NCI-H82 treated with DMSO at 0.1 percent for 48 hours (cell line): ENCODE measurements at regions not wholly inside any gene's neighbourhood (a gene's known extent, or its start where the extent isn't known, plus 50 kb on each side); places are given as distances from the start of the nearest gene placed in this dataset.

Source experiments
- DNase-seq: peaks from one replicate; lab custom pipeline; 2025; ENCODE audit not compliant: unreplicated experiment; lab: John Stamatoyannopoulos, UW

GRCh38 chr2:144333143-144333555 lies 186.8 kb downstream of the ZEB2 start:
- DNase-seq: no peak

DNA sequence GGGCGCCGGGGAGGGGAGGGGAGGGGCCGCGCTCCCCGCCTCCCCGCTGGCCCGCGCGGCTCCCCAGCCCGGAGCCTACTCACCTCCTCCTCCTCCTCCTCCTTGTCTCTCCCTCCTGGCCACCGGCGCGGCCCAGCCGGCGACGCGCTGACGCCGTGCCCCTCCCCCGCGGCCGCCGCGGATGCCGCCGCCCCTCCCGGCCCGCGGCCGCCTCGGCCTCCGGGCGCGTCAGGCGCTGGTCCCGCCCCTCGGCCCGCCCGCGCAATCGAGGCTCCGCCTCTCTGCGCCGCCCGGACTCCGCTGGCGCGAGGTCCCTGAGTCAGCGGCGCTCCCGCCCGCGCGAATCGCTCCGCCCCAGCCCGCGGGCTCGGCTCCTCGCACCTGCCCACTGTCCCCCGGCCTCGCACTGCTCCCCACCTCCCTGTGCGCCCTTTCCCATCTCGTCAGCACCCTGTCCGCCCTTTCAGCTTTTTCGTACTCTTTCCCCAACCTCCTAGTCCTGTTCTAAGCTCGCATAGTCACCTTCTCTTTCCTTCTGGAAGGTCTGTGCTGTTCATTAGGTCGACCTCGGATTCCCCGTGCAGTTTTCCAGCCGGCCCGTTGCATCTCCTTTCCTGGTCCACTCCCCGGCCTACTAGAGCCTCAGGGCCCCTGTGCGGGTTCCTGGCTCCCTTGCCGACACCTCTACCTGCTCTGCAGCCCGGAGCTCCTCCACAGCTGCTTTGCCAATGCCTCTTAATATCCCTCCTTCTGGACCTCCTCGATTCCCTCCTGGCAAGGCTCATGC lies 187.4 kb downstream of the ZEB2 start:
- peak; percentile 72 for DNase-seq

- DNase-seq: peak; percentile 24
Observed at GRCh38 chr2:144331674-144332355, 188.1 kb downstream of the ZEB2 start.

DNA sequence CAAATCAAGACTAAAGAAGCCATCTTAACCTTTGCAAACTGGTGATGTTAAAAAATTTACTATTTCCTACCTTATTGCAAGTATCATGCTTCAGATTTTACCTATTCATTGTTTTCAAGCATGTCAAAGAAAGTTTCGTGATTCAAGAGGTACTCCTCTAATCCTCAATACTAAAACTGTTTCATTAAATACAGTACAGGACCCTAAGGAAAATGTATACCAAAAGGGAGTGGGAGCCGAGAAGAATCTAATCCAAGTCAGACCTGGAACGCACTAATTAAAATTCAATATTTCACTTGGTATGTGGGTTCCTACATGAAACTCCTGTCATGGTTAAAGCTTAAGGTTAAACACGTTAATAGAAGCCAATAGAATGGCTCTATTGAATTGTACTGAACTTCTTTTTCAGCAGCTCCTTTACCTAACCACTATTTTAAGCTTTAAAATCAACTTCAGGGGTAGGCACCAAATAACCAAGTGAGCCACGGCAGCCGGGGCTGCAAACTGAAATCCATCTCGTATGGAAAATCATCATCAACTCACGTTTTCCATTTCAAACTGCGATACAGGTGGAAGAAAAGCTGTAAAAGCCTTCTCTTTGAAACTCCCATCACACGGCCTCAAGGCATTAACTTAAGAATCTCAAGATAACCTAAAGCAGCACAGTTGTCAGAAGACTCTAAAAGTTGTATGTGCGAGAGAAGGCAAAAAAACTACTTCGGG lies 188.8 kb downstream of the ZEB2 start:
- DNase-seq: no peak

DNA sequence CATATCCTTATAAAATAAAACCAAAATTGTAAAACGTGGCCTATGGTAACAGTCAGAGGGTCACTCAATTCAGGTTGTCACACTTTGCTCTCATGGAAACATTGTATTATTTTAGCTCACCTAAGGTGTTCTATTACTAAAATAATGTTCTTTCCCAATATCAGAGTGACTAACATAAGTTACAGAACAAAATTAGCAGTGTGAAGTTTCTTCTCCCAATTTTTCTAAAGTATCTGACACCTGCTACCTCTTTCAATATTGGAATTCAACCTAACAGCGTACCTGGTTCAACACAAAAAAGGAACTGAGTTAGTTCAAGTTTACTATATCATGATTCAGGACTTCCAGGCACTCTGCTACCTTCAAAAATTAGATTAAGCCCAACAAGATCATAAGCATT lies 190.4 kb downstream of the ZEB2 start:
- DNase-seq: no peak

DNA sequence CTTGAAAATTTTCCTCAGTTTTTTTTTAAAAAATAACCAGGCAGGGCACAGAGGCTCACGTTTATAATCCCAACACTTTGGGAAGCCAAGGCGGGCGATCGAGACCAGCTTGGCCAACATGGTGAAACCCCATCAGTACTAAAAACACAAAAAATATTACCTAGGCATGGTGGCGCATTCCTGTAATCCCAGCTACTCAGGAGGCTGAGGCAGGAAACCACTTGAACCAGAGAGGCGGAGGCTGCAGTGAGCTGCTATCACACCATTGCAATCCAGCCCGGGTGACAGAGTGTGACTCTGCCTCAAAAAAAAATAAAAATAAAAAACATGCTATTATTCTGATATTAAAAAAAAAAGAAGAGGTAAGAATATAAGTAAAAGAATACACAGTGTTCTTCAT lies 191.0 kb downstream of the ZEB2 start:
- DNase-seq: no peak

DNA sequence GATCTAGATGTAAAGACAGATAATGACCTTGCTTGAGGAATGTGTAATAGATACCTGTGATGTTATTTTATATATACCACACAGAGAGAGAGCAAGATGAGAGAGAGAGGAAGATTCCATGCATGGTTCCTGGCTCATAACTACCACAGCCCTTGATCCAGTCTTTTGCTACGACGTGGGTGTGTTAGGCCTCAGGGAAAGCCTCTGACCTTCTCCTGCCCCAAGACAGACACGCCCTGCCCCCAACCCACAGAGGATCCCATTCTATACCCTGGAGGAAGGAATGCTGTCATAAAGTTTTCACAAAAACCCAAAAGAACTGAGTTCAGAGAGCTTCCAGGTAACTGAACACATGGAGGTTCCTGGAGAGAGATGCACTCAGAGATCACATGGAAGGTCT lies 193.1 kb downstream of the ZEB2 start:
- DNase-seq: no peak

- DNase-seq: no peak
Observed at GRCh38 chr2:144325086-144325485, 194.8 kb downstream of the ZEB2 start.

GRCh38 chr2:144324446-144325045 lies 195.4 kb downstream of the ZEB2 start:
- no peak for DNase-seq

DNA sequence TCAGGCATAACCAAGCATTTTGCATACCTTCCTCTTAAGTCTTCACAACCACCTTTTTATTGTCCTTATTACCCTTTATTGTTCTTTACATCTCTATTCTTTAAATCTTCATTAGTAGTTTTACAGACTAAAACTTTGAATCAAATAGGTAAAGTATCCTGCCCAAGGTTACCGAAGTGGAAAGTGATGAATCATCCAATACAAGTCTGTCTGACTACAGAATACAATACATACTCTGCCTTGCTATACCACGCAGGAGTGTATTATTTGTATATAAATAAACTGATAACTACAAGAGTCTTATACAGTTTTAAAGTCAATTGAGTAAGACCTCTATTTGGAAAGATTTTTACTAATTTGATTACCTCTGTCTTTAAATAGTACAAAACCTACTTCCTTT lies 196.0 kb downstream of the ZEB2 start:
- DNase-seq: no peak

DNA sequence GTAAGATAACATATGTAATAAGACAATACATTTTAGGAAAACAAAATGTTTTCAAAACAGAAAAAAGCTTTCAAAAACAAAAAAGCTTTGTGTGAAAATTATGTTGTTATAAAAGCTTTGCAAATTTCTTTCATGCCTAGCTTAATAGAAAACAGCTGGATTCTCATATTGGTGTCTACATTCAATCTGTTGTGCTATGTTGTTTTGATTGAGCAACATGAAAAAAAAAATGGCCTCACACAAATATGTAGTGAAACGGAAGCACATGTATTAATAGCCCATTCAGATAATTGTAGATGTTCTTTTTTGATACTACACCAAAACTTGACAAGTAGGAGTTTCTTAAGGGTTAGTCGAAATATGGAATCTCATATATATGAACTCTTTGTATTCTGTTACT lies 197.5 kb downstream of the ZEB2 start:
- DNase-seq: no peak

GRCh38 chr2:144320491-144320890 lies 199.4 kb downstream of the ZEB2 start:
- DNase-seq: no peak

GRCh38 chr2:144317071-144317738 lies 202.7 kb downstream of the ZEB2 start:
- DNase-seq: no peak

DNA sequence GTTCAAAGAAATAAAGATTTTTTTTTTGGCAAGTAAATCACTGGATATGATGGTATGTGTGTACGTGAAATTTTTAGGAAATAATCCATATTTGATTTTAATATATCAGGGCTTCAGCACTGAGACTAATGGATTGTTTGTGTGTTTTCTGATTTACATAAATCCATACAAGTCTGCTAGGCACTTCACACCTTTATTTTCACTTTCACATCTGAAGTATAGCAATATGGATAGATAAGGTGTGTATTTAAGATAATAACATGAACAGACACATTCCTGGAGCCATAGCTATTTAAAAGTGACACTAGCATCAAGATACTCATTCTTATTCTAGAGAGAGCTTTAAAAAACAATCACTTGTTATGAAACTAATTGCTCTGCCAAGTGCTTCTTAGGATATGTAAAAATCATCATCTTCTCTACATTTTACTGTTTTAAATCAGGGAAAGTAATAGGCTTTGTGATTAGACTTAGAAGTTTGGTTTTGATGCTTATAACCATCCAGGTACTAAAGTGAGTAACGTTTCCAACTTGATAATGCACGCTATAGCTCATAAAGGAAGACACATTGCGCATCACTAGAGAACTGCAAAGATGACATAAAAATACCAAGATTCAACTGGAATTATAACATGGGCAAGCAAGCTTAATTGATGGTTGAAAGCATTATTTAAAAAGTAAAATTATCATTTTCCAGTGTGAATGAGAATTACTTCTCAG lies 208.9 kb downstream of the ZEB2 start:
- no peak for DNase-seq

DNA sequence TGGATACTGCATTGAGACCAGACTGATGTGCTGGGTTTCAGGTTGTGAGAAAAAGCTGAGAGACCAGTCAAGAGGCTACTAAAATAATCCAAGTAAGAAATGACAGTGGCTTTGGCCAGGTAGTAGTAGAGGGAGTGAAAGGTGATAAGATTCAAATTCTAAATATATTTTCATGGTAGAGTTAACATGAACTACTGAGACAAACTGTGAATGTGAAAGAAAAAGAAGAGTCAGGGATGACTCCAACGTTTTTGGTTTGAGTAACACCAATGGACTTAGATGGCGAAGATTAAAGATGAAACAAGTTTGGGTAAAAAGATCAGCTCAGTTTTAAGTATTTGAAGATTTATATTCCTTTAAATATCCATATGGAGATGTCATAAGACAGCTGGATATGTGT lies 209.4 kb downstream of the ZEB2 start:
- no peak for DNase-seq

DNA sequence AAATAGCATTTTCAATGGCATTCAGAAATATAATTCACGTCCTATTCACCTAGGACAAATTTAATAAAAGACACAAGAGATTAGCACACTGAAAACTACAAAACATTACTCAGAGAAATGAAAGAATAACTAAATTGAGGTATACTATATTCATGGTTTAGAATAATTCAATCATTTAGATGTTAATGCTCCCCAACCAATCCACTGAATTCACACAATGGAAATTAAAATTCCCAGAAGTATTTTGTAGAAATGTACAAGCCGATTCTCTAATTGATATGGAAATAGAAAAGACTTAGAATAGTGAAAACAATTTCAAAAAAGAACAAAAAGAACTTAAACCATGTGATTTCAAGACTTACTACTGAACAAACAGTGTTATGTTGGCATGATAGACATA lies 212.2 kb downstream of the ZEB2 start:
- DNase-seq: no peak

DNA sequence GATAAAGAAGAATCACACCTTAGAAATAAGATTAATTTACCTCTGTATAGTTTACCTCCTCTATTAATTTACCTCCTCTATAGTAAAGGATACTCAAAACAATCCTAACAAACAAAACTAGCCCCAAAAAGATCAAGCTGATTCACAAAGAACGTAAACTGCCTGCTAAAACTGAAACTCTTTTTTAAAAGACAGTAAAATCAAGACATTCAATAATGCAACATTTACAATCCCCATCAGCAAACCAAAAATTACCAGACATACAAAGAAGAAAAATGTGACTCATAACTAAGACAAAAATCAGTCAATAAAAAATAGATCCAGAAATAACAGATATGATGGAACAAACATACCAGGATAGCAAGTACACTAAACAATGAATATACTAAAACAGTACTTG lies 215.7 kb downstream of the ZEB2 start:
- no peak for DNase-seq

DNA sequence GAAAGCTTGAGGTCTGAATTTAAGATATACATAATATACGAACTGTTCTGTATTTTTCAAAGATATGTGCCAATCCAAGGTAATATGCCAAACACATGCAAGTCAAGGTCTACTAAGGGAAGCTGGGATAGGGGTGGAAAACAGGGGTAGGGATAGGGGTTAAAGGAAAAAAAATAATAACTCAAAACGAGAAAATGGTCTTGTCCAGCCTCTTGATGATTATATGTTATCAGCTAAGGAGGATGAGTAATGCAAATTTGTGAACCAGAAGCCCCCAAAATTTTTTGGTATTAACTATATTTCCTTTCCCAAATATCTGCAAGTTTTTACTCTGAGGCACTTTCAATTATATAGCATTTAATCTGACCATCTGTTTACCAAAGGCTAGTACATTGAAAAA lies 219.3 kb downstream of the ZEB2 start:
- DNase-seq: no peak

DNA sequence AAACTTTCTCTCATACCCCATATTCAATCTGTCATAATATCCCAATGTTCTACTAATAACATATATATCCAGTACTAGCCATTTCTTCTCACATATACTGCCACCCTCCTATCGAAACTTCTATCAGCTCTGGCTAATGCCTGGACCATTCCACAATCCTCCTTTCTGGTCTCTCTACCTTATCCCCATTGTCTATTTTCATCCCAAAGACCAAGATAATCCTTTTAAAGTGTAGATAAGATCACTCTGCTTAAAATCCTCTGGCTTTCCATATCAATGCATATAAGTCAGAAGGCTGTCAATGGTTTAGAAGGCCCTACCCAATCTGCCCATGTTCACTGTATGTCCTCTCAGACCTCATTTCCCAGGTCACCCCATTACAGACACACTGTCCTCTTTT lies 229.6 kb downstream of the ZEB2 start:
- peak; percentile 72 for DNase-seq

GRCh38 chr2:144288438-144288837 lies 231.5 kb downstream of the ZEB2 start:
- no peak for DNase-seq
